A673 (cell line): ENCODE measurements at regions not wholly inside any gene's neighbourhood (a gene's known extent, or its start where the extent isn't known, plus 50 kb on each side); places are given as distances from the start of the nearest gene placed in this dataset.

Experiments
- BruUV-seq: library from RNA; stranded (reverse); fragments of 400-500 nt; replicated peaks from 2 replicates; lab custom pipeline; 2021; lab: Mats Ljungman, UMichigan
- CTCF ChIA-PET: fragments of 300-600 bp; sonication (Branson Sonifier 250); formaldehyde crosslinking; loops from one replicate; lab custom pipeline; 2022; ENCODE audit warnings: antibody characterized with exemption; lab: Charles Lee
- POLR2A ChIA-PET: fragments of 300-600 bp; sonication (Branson Sonifier 250); formaldehyde crosslinking; loops from one replicate; lab custom pipeline; 2022; ENCODE audit warnings: antibody characterized with exemption; ENCODE audit not compliant: low non-redundant PET; lab: Charles Lee
- DNase-seq: peaks from one replicate; pipeline ENCODE4 v3.0.0-alpha.2; 2015; ENCODE audit warnings: low spot score
- H3K27ac ChIP-seq: fragments of 200-600 bp; sonication (generic); 2 replicates; pipeline ENCODE4 v1.5.1; 2016; ENCODE audit warnings: mixed run types, low read depth, mild to moderate bottlenecking, mixed read lengths, antibody characterized with exemption, low read length; ENCODE audit not compliant: poor library complexity, severe bottlenecking
- H3K27me3 ChIP-seq: fragments of 200-600 bp; sonication (generic); replicated peaks from 2 replicates; pipeline ENCODE4 v1.6.1; 2017; ENCODE audit warnings: mixed run types, low read depth, mild to moderate bottlenecking, mixed read lengths, antibody characterized with exemption, low read length; ENCODE audit not compliant: insufficient read depth, poor library complexity
- H3K36me3 ChIP-seq: fragments of 200-600 bp; sonication (generic); 2 replicates; pipeline ENCODE4 v1.6.1; 2016; ENCODE audit warnings: mixed run types, mild to moderate bottlenecking, mixed read lengths, antibody characterized with exemption, low read length; ENCODE audit not compliant: insufficient read depth, poor library complexity, severe bottlenecking
- H3K4me1 ChIP-seq: fragments of 200-600 bp; sonication (generic); 2 replicates; pipeline ENCODE4 v1.6.1; 2017; ENCODE audit warnings: mixed run types, mild to moderate bottlenecking, mixed read lengths, antibody characterized with exemption, low read length; ENCODE audit not compliant: insufficient read depth, poor library complexity, severe bottlenecking
- H3K4me3 ChIP-seq: fragments of 200-600 bp; sonication (generic); 2 replicates; pipeline ENCODE4 v1.5.1; 2016; ENCODE audit warnings: low read depth, mixed run types, mild to moderate bottlenecking, mixed read lengths, low read length; ENCODE audit not compliant: poor library complexity, severe bottlenecking
- H3K9me3 ChIP-seq: fragments of 200-600 bp; sonication (generic); 2 replicates; pipeline ENCODE4 v1.6.1; 2016; ENCODE audit warnings: mixed run types, low read depth, mild to moderate bottlenecking, mixed read lengths, antibody characterized with exemption, low read length; ENCODE audit not compliant: poor library complexity, severe bottlenecking
- CTCF ChIP-seq: fragments of 300-800, 200-600 bp; sonication (generic); conservative IDR thresholded peaks from 2 replicates; pipeline ENCODE4 v1.5.1; 2017; ENCODE audit warnings: low read depth, mild to moderate bottlenecking, antibody characterized with exemption, low read length, moderate library complexity, mixed read lengths
- EZH2 ChIP-seq: fragments of 200-600 bp; sonication (generic); IDR thresholded peaks from 2 replicates; pipeline ENCODE4 v1.6.1; 2017; ENCODE audit warnings: borderline replicate concordance, low read depth, mild to moderate bottlenecking, mixed read lengths, antibody characterized with exemption, low read length; ENCODE audit not compliant: poor library complexity, severe bottlenecking
- intact Hi-C: fragments of 100-400 bp; cut with micrococcal nuclease; formaldehyde crosslinking; loops from one replicate; pipeline ENCODE4 v1.10.0; 2022; ENCODE audit not compliant: unreplicated experiment

GRCh38 chr11:80529726-80530125, 1088.9 kb upstream of the TENM4 start:
- TF ChIP-seq CTCF (no peak), EZH2 (no peak)
- DNase-seq, result no peak
- ChIA-PET POLR2A (no interaction called here), CTCF (no interaction called here)
- intact Hi-C loops, result no loop called here
- no peaks in the 10 kb centered on the region for H3K4me1 ChIP-seq
- no peaks in the 10 kb centered on the region for H3K36me3 ChIP-seq
- H3K27ac ChIP-seq, result no peak overlapping the region
- no peaks in the 10 kb centered on the region for H3K27me3 ChIP-seq
- BruUV-seq, result no TSS peak
- H3K9me3 ChIP-seq, result no peaks in the 10 kb centered on the region
- H3K4me3 ChIP-seq, result no peak overlapping the region

- intact Hi-C loops, result no loop called here
- no TSS peak for BruUV-seq
- no peak for DNase-seq
- CTCF ChIA-PET, result no interaction called here
- POLR2A ChIA-PET, result no interaction called here
- H3K27ac ChIP-seq, result no peak overlapping the region
- H3K4me3 ChIP-seq, result no peak overlapping the region
- no peaks in the 10 kb centered on the region for H3K27me3 ChIP-seq
- no peaks in the 10 kb centered on the region for H3K9me3 ChIP-seq
- TF ChIP-seq EZH2, result no peak
- no peak for TF ChIP-seq CTCF
- no peaks in the 10 kb centered on the region for H3K36me3 ChIP-seq
- no peaks in the 10 kb centered on the region for H3K4me1 ChIP-seq
Observed at GRCh38 chr11:80525663-80526405, 1085.0 kb upstream of the TENM4 start.

- no peak overlapping the region for H3K27ac ChIP-seq
- H3K9me3 ChIP-seq, result no peaks in the 10 kb centered on the region
- DNase-seq, result no peak
- BruUV-seq, result no TSS peak
- ChIA-PET POLR2A (no interaction called here), CTCF (no interaction called here)
- no peaks in the 10 kb centered on the region for H3K36me3 ChIP-seq
- H3K4me3 ChIP-seq, result no peak overlapping the region
- H3K4me1 ChIP-seq, result no peaks in the 10 kb centered on the region
- intact Hi-C loops, result no loop called here
- TF ChIP-seq CTCF, result no peak
- no peak for TF ChIP-seq EZH2
- no peaks in the 10 kb centered on the region for H3K27me3 ChIP-seq
Observed at GRCh38 chr11:80524349-80524748, 1083.5 kb upstream of the TENM4 start.
